T-helper 2 cell (primary cell): ENCODE measurements at regions not wholly inside any gene's neighbourhood (a gene's known extent, or its start where the extent isn't known, plus 50 kb on each side); places are given as distances from the start of the nearest gene placed in this dataset.
"Not testable (repeated sequence)": the region's sequence is repeated elsewhere in the genome, so short reads cannot be mapped to it uniquely, and the experiment has no call there.

Source experiments
- DNase-seq, 5 experiments: peaks; one replicate each; pipeline versions ENCODE4 v3.0.0 to v3.0.0-alpha.2; 2012 to 2022

DNA sequence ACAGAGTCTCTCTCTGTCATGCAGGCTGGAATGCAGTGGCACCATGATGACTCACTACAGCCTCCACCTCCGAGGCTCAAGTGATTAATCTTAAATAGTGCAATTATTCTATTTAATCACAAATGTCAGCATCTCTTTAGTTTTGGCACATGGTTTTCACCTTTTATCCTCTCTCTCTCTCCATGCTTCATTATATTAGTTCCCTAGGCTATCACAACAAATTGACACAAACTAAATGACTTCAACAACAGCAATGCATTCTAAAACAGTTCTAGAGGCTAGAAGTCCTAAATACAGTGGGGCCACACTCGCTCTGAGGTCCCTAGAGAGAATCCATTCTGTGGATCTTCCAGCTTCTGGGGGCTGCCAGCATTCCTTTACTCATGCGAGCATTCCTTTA, 178.2 kb upstream of the ZNG1F start:
- DNase-seq, result not testable (repeated sequence)

DNA sequence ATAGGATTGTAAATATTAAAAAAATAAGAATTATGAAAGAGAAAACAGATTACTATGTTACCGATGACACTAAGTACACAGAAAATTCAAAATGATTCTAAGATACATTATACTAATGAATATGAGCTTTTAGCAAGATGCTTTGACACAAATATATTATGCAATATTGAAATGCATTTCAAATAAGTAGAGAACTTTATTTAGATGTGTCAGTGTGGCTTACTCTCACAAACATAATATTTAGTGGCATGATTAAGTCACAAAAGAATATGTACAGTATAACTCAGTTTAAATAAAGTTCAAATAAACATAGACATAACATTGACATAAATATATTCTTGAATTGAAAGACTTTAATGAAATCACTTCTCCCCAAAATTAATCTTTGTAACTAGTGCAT, 172.7 kb upstream of the ZNG1F start:
- DNase-seq, result not testable (repeated sequence)

GRCh38 chr9:41359116-41359515, 170.0 kb upstream of the ZNG1F start:
- DNase-seq, result peak in 1 of 5 experiments; percentile 63

DNA sequence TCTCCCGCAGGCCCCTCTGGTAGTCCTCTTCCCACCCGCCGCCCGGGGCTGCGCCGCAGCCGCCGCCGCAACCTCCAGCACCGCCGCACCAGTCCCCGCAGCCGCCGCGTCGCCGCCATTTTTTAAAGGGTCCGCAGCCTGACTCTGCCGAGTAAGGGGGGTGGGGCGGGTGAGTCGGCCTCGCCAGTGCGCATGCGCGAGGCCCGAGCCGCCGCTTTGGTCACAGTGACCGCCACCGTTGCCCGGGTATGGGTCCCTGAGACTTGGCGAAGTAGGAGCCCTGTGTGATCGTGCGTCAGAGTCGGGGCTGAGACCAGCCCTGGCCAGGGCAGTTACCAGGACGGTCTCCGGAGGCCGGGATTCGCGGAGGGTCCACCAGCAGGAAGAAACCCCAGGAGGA, 169.6 kb upstream of the ZNG1F start:
- DNase-seq, result peak; percentile 58 to 80 (median 73)

- DNase-seq, result peak in 1 of 5 experiments; percentile 7
Measured at GRCh38 chr9:41357918-41358404, 168.8 kb upstream of the ZNG1F start.

DNA sequence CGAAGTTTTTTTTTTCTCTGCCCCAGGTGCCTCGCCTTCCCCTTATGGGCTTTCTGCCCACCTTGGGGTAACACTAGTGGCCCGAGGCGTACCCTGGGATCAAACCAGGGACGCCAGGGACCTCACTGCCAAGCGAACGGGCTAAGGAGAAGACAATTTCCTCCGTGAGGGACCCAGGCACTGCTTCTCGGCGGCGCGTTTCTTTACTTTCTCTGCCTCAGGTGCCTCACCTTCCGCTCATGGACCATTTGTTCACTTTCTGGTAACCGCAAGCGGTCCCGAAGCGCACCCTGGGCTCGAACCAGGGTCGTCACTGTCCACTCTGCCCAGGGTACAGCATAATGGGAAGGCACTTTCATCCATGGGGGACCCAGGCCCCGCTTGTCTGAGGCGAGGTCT, 168.2 kb upstream of the ZNG1F start:
- DNase-seq, result not testable (repeated sequence)

- DNase-seq, result peak; percentile 54 to 89 (median 83)
Measured at GRCh38 chr9:41356588-41357349, 167.7 kb upstream of the ZNG1F start.

GRCh38 chr9:41355712-41356450, 166.8 kb upstream of the ZNG1F start:
- DNase-seq, result not testable (repeated sequence)

DNA sequence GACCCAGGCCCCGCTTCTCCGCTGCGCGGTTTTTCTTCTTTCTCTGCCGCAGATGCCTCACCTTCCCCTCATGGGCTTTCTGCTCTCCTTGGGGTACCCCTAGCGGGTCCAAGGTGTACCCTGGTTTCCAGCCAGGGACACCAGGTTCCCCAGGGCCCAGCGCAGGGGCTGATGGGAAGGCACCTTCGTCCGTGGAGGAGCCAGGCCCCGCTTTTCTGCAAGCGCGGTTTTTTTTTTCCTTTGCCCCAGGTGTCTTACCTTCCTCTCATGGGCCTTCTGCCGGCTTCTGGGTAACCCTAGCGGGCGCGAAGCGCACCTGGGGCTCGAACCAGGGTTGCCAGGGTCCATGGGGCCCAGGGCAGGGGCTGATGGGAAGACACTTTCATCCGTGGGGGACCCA, 165.9 kb upstream of the ZNG1F start:
- DNase-seq, result peak in 3 of 5 experiments; percentile 10 to 22 (median 20)

DNA sequence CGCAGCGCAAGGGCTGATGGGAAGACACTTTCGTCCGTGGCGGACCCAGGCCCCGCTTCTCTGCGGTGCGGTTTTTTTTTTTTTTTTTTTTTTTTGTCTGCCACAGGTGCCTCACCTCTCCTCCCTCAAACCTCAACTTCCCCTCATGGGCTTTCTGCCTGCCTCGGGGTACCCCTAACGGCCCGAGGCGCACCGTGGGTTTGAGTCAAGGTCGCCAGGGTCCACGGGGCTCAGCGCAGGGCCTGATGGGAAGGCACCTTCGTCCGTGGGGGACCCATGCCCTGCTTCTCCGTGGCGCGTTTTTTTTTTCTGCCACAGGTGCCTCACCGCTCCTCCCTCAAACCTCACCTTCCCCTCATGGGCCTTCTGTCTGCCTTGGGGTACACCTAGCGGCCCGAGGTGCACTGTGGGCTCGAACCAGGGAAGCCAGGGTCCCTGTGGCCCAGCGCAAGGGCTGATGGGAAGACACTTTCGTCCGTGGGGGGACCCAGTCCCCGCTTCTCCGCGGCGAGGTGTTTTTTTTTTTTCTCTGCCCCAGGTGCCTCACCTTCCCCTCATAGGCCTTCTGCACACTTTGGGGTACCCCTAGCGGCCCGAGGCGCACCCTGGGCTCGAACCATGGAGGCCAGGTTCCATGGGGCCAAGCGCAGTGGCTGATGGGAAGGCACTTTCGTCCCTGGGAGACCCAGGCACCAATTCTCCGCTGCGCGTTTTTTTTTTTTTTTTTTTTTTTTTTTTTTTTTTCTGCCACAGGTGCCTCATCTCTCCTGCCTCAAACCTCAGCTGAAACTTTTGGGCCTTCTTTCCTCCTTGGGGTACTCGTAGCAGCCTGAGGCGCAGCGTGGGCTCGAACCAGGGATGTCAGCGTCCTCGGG, 165.2 kb upstream of the ZNG1F start:
- peak in 1 of 5 experiments; percentile 2 for DNase-seq

GRCh38 chr9:41353026-41353425, 163.9 kb upstream of the ZNG1F start:
- not testable (repeated sequence) for DNase-seq

DNA sequence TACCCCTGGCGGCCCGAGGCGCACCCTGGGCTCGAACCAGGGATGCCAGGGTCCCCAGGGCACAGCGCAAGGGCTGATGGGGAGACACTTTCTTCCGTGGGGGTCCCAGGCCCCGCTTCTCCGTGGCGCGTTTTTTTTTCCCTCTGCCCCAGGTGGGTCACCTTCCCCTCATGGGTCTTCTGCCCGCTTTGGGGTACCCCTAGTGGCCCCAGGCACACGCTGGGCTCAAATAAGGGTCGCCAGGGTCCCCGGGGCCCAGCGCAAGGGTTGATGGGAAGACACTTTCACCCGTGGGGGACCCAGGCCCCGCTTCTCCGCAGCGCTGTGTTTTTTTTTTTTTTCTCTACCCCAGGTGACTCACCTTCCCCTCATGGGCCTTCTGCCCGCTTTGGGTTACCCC, 163.3 kb upstream of the ZNG1F start:
- not testable (repeated sequence) for DNase-seq

- DNase-seq, result not testable (repeated sequence)
Measured at GRCh38 chr9:41347893-41348292, 158.8 kb upstream of the ZNG1F start.

- not testable (repeated sequence) for DNase-seq
Measured at GRCh38 chr9:41332562-41332961, 143.4 kb upstream of the ZNG1F start.

GRCh38 chr9:41321277-41321676, 132.2 kb upstream of the ZNG1F start:
- DNase-seq, result not testable (repeated sequence)

DNA sequence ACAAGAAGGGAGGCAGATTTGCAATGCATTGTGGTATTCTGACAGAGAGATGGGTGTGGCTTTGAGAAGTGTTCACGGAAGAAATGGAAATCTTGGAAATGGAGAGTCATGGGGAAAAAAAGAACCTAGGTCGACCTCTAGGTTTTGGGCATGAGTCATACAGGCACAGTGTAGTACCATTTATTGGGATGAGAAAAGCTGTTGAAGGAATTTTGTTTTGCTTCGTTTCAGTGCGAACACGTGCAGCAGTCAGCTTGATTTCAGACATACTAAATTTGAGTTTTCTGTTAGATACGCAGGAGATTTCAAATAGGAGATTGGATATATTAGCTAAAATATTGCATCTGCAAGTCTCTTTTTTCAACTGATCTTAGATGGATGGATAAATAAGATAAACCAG, 119.8 kb upstream of the ZNG1F start:
- DNase-seq, result not testable (repeated sequence)

DNA sequence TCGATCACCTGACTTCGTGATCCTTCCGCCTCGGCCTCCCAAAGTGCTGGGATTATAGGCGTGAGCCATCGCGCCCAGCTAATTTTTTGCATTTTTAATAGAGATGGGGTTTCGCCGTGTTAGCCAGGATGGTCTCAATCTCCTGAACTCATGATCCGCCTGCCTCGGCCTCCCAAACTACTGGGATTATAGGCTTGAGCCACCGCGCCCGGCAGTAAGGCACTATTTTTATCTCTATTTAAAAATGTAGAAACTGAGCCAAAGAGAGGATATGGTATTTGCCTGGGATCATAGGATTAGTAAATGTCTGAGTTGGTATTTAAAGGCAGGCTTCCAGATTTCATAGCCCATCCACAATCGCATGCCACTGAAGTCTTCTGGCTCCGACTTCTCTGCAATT, 96.6 kb upstream of the ZNG1F start:
- DNase-seq, result not testable (repeated sequence)

DNA sequence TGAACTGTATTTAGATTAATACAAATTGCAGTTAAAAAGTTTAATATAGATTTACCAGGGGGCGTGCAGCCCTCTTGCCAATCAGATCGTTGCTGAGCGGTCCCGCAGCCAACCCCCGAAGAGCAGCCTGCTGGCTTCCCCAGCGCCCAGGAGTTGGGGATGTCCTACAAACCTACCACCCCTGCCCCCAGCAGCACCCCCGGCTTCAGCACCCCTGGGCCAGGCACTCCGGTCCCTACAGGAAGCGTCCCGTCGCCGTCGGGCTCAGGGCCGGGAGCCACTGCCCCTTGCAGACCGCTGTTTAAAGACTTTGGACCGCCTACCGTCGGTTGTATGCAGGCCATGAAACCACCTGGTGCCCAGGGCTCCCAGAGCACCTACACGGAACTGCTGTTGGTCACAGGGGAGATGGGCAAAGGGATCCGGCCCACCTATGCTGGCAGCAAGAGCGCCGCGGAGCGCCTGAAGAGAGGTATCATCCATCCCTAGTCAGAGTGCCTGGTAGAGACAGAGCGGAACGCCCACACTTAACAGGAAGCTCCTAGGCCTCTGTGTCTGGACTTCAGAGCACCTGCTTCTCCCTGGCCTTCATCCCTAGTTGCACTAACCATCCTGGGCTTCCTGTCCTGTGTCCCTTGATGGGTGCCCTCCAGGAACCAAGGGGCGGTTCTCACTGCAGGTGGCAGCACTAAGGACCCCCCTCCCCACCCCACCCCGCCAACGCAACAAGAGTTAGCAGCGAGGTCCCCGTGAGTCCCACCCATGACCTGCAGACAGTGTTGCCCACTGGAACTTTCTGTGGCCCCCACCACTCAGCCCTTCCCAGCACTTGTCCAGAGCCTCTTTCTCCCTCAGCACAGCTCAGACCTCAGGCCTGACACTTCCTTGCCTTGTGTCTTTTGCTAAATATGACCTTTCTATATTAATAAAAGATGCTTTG, 91.5 kb upstream of the ZNG1F start:
- not testable (repeated sequence) for DNase-seq

GRCh38 chr9:41279437-41279836, 90.3 kb upstream of the ZNG1F start:
- DNase-seq, result not testable (repeated sequence)

- not testable (repeated sequence) for DNase-seq
Measured at GRCh38 chr9:41279033-41279432, 89.9 kb upstream of the ZNG1F start.

- DNase-seq, result peak; percentile 14 to 89 (median 64)
Measured at GRCh38 chr9:41273549-41274267, 84.6 kb upstream of the ZNG1F start.
